HG02885 (cell line): ENCODE measurements at regions not wholly inside any gene's neighbourhood (a gene's known extent, or its start where the extent isn't known, plus 50 kb on each side); places are given as distances from the start of the nearest gene placed in this dataset.
"Not testable (repeated sequence)": the region's sequence is repeated elsewhere in the genome, so short reads cannot be mapped to it uniquely, and the experiment has no call there.

Experiments used
- ATAC-seq: cut with Tn5 transposase; IDR thresholded peaks from one replicate; pipeline ENCODE4 v1.9.1; 2021; ENCODE audit warnings: mild to moderate bottlenecking; ENCODE audit not compliant: unreplicated experiment, poor library complexity

GRCh38 chr10:61818251-61818650, 83.2 kb upstream of the ARID5B start:
- not testable (repeated sequence) for ATAC-seq

GRCh38 chr10:61819208-61819607, 82.3 kb upstream of the ARID5B start:
- no peak for ATAC-seq

- no peak for ATAC-seq
Observed at GRCh38 chr10:61821153-61821552, 80.3 kb upstream of the ARID5B start.

- ATAC-seq: no peak
Observed at GRCh38 chr10:61821693-61822092, 79.8 kb upstream of the ARID5B start.

GRCh38 chr10:61822096-61822495, 79.4 kb upstream of the ARID5B start:
- ATAC-seq: no peak

- no peak for ATAC-seq
Observed at GRCh38 chr10:61822781-61823230, 78.7 kb upstream of the ARID5B start.

- no peak for ATAC-seq
Observed at GRCh38 chr10:61825001-61825400, 76.5 kb upstream of the ARID5B start.

GRCh38 chr10:61825628-61826027, 75.9 kb upstream of the ARID5B start:
- ATAC-seq: no peak

GRCh38 chr10:61828034-61828433, 73.5 kb upstream of the ARID5B start:
- ATAC-seq: no peak

- no peak for ATAC-seq
Observed at GRCh38 chr10:61828788-61829187, 72.7 kb upstream of the ARID5B start.

- ATAC-seq: no peak
Observed at GRCh38 chr10:61830072-61830845, 71.2 kb upstream of the ARID5B start.

- no peak for ATAC-seq
Observed at GRCh38 chr10:61830846-61831273, 70.6 kb upstream of the ARID5B start.

- no peak for ATAC-seq
Observed at GRCh38 chr10:61832866-61833481, 68.5 kb upstream of the ARID5B start.

- ATAC-seq: no peak
Observed at GRCh38 chr10:61834519-61834918, 67.0 kb upstream of the ARID5B start.

GRCh38 chr10:61835069-61835945, 66.2 kb upstream of the ARID5B start:
- peak; percentile 75 for ATAC-seq

GRCh38 chr10:61835946-61836887, 65.3 kb upstream of the ARID5B start:
- no peak for ATAC-seq

- no peak for ATAC-seq
Observed at GRCh38 chr10:61836888-61837754, 64.4 kb upstream of the ARID5B start.

GRCh38 chr10:61837755-61838171, 63.7 kb upstream of the ARID5B start:
- ATAC-seq: no peak

- ATAC-seq: no peak
Observed at GRCh38 chr10:61839916-61840315, 61.6 kb upstream of the ARID5B start.
